Hematopoietic multipotent progenitor cell treated with erythropoietin and hydrocortisone succinate and interleukin-3 and kit ligand, for 6 days (in vitro differentiated cells): ENCODE measurements at regions not wholly inside any gene's neighbourhood (a gene's known extent, or its start where the extent isn't known, plus 50 kb on each side); places are given as distances from the start of the nearest gene placed in this dataset.
A peak's percentile ranks its signal among the peaks of the same experiment; 100 is the strongest.

Source experiments
- DNase-seq: peaks from one replicate; pipeline ENCODE4 v3.0.0-alpha.2; 2015

DNA sequence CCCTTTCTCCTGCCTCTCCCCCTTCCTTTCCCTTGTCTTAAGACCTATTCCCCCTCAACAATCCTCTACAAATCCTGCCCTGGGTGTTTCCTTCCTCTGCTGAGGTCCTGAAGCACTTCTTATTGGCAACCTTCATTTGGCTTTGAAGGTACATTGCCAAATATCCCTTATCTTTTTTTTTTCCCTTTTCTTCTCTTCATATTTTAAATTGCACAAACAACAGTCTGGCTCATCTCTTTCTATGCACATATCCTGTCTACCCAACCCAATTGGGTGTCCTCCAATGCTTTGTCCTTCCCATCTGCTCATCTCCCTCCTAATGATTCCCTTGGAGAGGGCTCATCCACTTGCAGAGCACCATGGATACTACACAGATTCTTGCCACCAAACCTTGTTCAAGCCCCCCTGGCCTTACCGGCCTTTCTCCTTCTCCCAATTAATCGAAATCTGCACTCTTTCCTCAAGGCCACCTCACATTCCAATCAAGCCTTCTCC, 537.9 kb upstream of the JARID2 start:
- DNase-seq, result no peak

- no peak for DNase-seq
These were observed 536.7 kb upstream of the JARID2 start for GRCh38 chr6:14709066-14709670.

DNA sequence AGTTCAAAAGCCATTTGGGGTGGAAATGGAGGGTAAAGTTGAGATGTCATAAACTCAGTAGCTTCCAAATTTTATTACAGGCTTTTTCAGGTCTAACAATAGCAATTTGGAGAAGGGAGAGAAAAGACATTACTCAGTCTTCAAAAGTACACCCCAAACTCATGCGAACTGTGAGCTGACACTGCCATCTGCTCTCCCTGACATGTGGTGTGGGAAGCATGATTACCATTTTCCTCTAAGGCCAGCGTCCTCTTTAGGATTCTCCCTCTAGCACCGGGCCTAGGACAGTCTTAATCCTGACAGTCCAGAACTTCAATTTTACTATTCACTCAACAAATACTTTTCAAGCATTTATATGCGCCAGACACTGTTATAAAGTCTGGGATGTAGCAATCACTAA, 536.0 kb upstream of the JARID2 start:
- no peak for DNase-seq

GRCh38 chr6:14710421-14710820, 535.4 kb upstream of the JARID2 start:
- DNase-seq, result no peak

GRCh38 chr6:14711056-14711703, 534.7 kb upstream of the JARID2 start:
- DNase-seq, result peak; percentile 94

GRCh38 chr6:14711704-14712379, 534.0 kb upstream of the JARID2 start:
- DNase-seq, result no peak

- no peak for DNase-seq
These were observed 532.6 kb upstream of the JARID2 start for GRCh38 chr6:14713008-14713960.

DNA sequence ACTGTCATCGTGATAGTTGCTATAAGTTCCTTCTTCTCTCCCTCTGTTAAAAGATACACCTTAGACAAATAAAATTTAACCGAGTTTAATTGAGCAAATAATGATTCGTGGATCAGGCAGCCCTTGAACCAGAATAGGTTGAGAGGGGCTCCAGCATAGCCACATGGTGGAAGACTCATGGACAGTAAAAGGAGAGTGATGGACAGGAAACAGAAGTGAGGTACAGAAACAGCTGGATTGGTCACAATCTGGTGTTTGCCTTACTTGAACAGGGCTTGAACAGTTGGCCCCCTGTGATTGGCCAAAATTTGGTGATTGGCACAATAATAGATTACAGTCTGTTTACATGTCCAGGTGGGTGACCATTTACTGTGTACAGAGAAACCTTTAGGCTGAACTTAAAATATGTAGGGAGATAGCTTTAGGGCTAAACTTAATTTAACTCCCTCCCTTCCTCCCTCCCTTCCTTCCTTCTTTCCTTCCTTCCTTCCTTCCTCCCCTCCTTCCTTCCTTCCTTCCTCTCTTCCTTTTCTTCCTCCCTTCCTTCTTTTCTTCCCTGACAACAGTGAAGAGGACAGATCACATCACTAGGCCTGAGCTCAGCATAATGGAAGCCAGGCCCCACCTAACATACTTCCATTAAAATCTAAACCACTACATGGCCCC, 531.8 kb upstream of the JARID2 start:
- DNase-seq, result no peak

GRCh38 chr6:14715076-14715475, 530.8 kb upstream of the JARID2 start:
- DNase-seq, result no peak

- no peak for DNase-seq
These were observed 529.2 kb upstream of the JARID2 start for GRCh38 chr6:14716499-14717146.

DNA sequence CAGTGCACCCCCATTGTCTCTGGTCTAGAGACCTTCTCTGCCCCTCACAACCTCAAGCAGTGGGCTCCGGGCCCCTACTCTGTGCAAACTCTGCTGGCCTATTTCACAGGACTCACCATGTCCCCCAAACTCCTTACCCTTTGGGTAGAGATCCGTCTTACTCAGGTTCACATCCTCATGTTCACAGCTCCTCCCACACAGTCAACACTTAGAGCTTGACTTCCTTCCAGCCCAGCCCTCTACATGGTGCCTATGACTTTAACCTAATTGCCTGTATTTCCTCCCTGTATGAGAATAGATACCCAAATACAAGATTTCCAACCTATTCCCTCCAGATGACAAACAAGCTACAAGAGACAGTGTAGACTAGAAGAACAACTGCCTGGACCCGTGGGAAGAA, 528.6 kb upstream of the JARID2 start:
- DNase-seq, result no peak

- no peak for DNase-seq
These were observed 527.0 kb upstream of the JARID2 start for GRCh38 chr6:14718861-14719260.

DNA sequence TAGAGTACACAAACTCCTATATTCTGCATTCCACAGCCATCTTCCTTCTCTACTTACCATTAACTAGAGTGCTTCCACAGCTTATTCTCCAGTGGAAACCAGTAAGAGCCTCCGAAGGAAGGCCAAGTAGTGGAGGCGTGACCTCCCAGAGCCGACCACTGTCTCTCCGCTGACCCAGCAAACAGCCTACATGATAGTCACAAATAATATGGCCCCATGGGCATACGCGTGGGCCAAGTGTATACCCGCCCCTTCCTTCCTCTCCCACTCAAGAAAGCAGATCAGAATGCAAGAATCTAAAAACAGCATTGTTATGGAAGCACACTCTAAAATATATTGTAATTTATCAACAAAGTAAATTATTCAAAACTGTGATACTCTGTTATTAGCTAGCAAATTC, 526.6 kb upstream of the JARID2 start:
- DNase-seq, result no peak

- no peak for DNase-seq
These were observed 525.3 kb upstream of the JARID2 start for GRCh38 chr6:14720411-14721102.

GRCh38 chr6:14721103-14721758, 524.6 kb upstream of the JARID2 start:
- peak; percentile 75 for DNase-seq

DNA sequence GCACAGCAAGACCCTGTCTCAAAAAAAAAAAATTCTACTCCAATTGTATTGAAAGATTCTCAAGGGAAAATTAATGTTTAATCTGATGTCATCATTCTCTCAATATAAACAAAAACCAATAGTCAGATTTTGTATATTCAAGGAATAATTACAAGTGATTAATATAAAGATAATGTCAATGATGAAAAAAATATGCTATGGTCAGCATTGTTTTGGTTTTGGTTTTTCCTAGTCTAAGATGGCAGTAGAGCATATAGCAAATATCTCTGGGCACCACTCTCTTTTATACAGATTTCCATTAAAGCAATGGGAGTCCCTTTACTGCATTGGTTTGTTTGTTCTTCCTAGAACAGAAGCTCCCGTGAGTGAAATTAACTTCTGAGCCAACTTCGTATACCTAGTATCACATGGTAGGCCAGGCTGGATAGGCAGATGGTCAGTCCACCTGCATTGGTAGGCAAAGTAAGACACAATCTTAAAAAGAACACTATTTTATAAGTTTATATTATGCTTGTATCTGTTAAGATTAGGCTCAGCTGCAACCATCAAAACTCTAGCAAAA, 523.8 kb upstream of the JARID2 start:
- DNase-seq, result no peak

- DNase-seq, result no peak
These were observed 523.2 kb upstream of the JARID2 start for GRCh38 chr6:14722704-14723103.

- DNase-seq, result no peak
These were observed 522.3 kb upstream of the JARID2 start for GRCh38 chr6:14723535-14724086.

DNA sequence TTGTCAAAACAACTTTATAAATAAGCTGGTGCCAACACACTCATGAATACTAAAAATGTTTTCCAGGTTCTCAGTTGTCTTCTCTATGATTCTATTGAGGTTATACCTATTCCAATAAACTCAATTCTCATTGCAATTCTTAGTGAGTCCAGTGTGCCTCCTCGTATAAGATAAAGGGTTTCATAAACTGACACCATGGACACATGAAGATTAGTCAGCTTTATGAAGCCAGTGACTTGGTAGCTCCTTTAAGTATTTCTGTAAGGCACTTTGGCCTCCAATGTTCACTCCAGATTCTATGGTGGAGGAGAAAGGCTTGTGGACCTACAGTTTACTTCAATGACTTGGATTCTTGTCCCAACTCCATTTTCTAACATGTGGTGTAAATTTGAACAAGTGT, 521.3 kb upstream of the JARID2 start:
- DNase-seq, result no peak
